Left lung (tissue), 4 donors: ENCODE measurements at regions not wholly inside any gene's neighbourhood (a gene's known extent, or its start where the extent isn't known, plus 50 kb on each side); places are given as distances from the start of the nearest gene placed in this dataset.

Source experiments
- ATAC-seq: fragments of 200-7000 bp; cut with Tn5 transposase; one replicate; pipeline ENCODE4 v1.9.1; 2020; ENCODE audit warnings: moderate library complexity
- DNase-seq, 4 donors: peaks; one replicate each; pipeline ENCODE4 v3.0.0-alpha.2; 2013 to 2020
- H3K27ac ChIP-seq, 2 donors: fragments of 200-600 bp; sonication (generic) in 1 of 2; one replicate each; pipeline versions ENCODE4 v1.5.0 to v1.8.0; 2020 to 2021
- H3K27me3 ChIP-seq, 2 donors: fragments of 200-600 bp; sonication (generic) in 1 of 2; one replicate each; pipeline versions ENCODE4 v1.5.0 to v1.8.0; 2020 to 2021
- H3K36me3 ChIP-seq, 2 donors: fragments of 200-600 bp; sonication (generic) in 1 of 2; one replicate each; pipeline versions ENCODE4 v1.5.0 to v1.8.0; 2020 to 2021
- H3K4me1 ChIP-seq, 2 donors: fragments of 200-600 bp; one replicate each; pipeline ENCODE4 v1.8.0; 2021
- H3K4me3 ChIP-seq, 2 donors: fragments of 200-600 bp; sonication (generic) in 1 of 2; one replicate each; pipeline versions ENCODE4 v1.5.0 to v1.8.0; 2020 to 2021; ENCODE audit warnings: mild to moderate bottlenecking in 1 of 2
- H3K9me3 ChIP-seq, 2 donors: fragments of 200-600 bp; sonication (generic) in 1 of 2; one replicate each; pipeline versions ENCODE4 v1.5.0 to v1.8.0; 2020 to 2021
- CTCF ChIP-seq, 2 donors: fragments of 200-600 bp; sonication (generic) in 1 of 2; IDR thresholded peaks; one replicate each; pipeline versions ENCODE4 v1.5.0 to v1.8.0; 2021; ENCODE audit warnings: antibody characterized with exemption in 2 of 2
- intact Hi-C, 2 donors: fragments of 100-400 bp; cut with DNase I; formaldehyde crosslinking; loops; one replicate each; pipeline versions ENCODE4 v1.11.2 to v1.14.2; 2022
- donor health status: DM: no; HTN: yes; CAD: no.
- donor health status: DM: no; HTN: no; CAD: no.

- no peak for DNase-seq
- no peak for TF ChIP-seq CTCF (IDR thresholded peaks at IDR 0.05)
- intact Hi-C loops: no loop called here
These were observed 690.7 kb downstream of the KCNJ3 start for GRCh38 chr2:155389224-155389623.

GRCh38 chr2:155384555-155385123, 686.1 kb downstream of the KCNJ3 start:
- no peaks in the 10 kb centered on the region for H3K27me3 ChIP-seq
- ATAC-seq (no peak), DNase-seq (no peak)
- H3K4me1 ChIP-seq: no peaks in the 10 kb centered on the region
- TF ChIP-seq CTCF (IDR thresholded peaks at IDR 0.05): no peak
- intact Hi-C loops: no loop called here
- no peak overlapping the region for H3K4me3 ChIP-seq
- no peak overlapping the region for H3K27ac ChIP-seq
- no peaks in the 10 kb centered on the region for H3K9me3 ChIP-seq
- no peaks in the 10 kb centered on the region for H3K36me3 ChIP-seq

More at GRCh38 chr2:155389224-155389623, 690.7 kb downstream of the KCNJ3 start:
- H3K36me3 ChIP-seq: no peaks in the 10 kb centered on the region
- H3K27me3 ChIP-seq: no peaks in the 10 kb centered on the region
- H3K4me1 ChIP-seq: no peaks in the 10 kb centered on the region
- H3K9me3 ChIP-seq: no peaks in the 10 kb centered on the region
- no peak overlapping the region for H3K4me3 ChIP-seq
- no peak overlapping the region for H3K27ac ChIP-seq
- no peak for ATAC-seq

- ATAC-seq (no peak), DNase-seq (no peak)
- Histone ChIP-seq H3K4me3 (no peak overlapping the region), H3K27ac (no peak overlapping the region), H3K4me1 (no peaks in the 10 kb centered on the region), H3K27me3 (no peaks in the 10 kb centered on the region), H3K9me3 (no peaks in the 10 kb centered on the region), H3K36me3 (no peaks in the 10 kb centered on the region)
- intact Hi-C loops: no loop called here
- no peak for TF ChIP-seq CTCF (IDR thresholded peaks at IDR 0.05)
These were observed 684.3 kb downstream of the KCNJ3 start for GRCh38 chr2:155382776-155383175.

- intact Hi-C loops: no loop called here
- ATAC-seq (no peak), DNase-seq (no peak)
- no peak overlapping the region for H3K4me3 ChIP-seq
- H3K27ac ChIP-seq: no peak overlapping the region
- TF ChIP-seq CTCF (IDR thresholded peaks at IDR 0.05): no peak
- no peaks in the 10 kb centered on the region for H3K27me3 ChIP-seq
- no peaks in the 10 kb centered on the region for H3K36me3 ChIP-seq
- H3K9me3 ChIP-seq: no peaks in the 10 kb centered on the region
- no peaks in the 10 kb centered on the region for H3K4me1 ChIP-seq
These were observed 682.9 kb downstream of the KCNJ3 start for GRCh38 chr2:155381436-155381835.

GRCh38 chr2:155379494-155379893, 681.0 kb downstream of the KCNJ3 start:
- ATAC-seq: no peak
- Histone ChIP-seq H3K4me1 (no peaks in the 10 kb centered on the region), H3K4me3 (no peak overlapping the region), H3K36me3 (no peaks in the 10 kb centered on the region), H3K27me3 (no peaks in the 10 kb centered on the region), H3K27ac (no peak overlapping the region), H3K9me3 (no peaks in the 10 kb centered on the region)
- intact Hi-C loops: no loop called here
- no peak for DNase-seq
- no peak for TF ChIP-seq CTCF (IDR thresholded peaks at IDR 0.05)
